ENCODE measurements at regions not wholly inside any gene's neighbourhood (a gene's known extent, or its start where the extent isn't known, plus 50 kb on each side); places are given as distances from the start of the nearest gene placed in this dataset.
"Not testable (repeated sequence)": the region's sequence is repeated elsewhere in the genome, so short reads cannot be mapped to it uniquely, and the experiment has no call there.

DNA sequence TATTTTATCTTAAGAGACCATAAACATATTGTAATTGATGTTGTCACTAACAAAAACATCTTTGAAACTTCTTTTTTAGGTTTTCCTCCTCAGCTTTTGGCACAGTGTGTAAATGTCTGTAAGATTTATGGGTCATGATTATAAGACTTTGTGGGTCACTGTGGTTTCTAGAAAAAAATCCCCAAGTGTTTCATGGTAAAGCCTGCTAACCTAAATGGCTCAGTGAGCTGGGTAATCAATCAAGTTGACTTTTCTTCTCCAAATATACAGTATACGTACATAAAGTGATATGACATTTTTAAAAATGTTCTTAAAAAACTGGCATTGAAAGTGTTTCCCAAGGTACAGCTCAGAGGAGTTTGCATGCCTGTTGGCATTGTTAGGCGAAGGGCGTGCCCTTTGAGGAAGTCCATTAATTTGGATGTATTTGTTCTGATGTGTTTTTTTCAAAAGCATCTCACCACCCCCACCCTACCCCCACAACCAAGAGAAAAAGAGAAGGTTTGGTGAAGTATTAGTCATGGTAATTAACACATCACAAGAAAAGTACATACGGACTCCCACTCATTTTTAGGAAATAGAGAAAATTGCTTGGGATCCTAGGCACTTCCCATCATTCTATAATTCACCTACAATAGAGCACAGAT, 385.4 kb upstream of the LRRC3B start:
- 34% methylated on average over 4 of the region's 4 CpGs for WGBS
- no peak for DNase-seq (ENCODE audit: low read depth in 6 of 9, low spot score in 9 of 9)
- Histone ChIP-seq H3K4me3 (ENCODE audit: low read length in 2 of 2) (no peak overlapping the region), H3K27me3 (ENCODE audit: control insufficient read depth in 2 of 2, insufficient read depth in 1 of 2, low read length in 1 of 2) (no peaks in the 10 kb centered on the region), H3K9me3 (ENCODE audit: control insufficient read depth in 2 of 2, insufficient read depth in 1 of 2, low read length in 1 of 2) (no peaks in the 10 kb centered on the region), H3K4me1 (ENCODE audit: control insufficient read depth in 2 of 2, insufficient read depth in 2 of 2, low read length in 2 of 2) (no peaks in the 10 kb centered on the region), H3K36me3 (ENCODE audit: control insufficient read depth in 2 of 2, insufficient read depth in 2 of 2, low read length in 1 of 2) (no peaks in the 10 kb centered on the region), H3K27ac (ENCODE audit: low read depth in 1 of 2, low read length in 1 of 2) (no peak overlapping the region)

DNA sequence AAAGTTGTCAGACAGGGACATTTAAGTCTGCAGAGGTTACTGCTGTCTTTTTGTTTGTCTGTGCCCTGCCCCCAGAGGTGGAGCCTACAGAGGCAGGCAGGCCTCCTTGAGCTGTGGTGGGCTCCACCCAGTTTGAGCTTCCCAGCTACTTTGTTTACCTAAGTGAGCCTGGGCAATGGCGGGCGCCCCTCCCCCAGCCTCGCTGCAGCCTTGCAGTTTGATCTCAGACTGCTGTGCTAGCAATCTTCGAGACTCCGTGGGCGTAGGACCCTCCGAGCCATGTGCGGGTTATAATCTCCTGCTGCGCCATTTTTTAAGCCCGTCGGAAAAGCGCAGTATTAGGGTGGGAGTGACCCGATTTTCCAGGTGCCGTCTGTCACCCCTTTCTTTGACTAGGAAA, 378.0 kb upstream of the LRRC3B start:
- not testable (repeated sequence) for DNase-seq (ENCODE audit: low read depth in 6 of 9, low spot score in 9 of 9); H3K4me1 ChIP-seq (ENCODE audit: control insufficient read depth in 2 of 2, insufficient read depth in 2 of 2, low read length in 2 of 2); H3K27me3 ChIP-seq (ENCODE audit: control insufficient read depth in 2 of 2, insufficient read depth in 1 of 2, low read length in 1 of 2); H3K36me3 ChIP-seq (ENCODE audit: control insufficient read depth in 2 of 2, insufficient read depth in 2 of 2, low read length in 1 of 2); H3K9me3 ChIP-seq (ENCODE audit: control insufficient read depth in 2 of 2, insufficient read depth in 1 of 2, low read length in 1 of 2); H3K4me3 ChIP-seq (ENCODE audit: low read length in 2 of 2); H3K27ac ChIP-seq (ENCODE audit: low read depth in 1 of 2, low read length in 1 of 2)
- WGBS: 89% methylated on average over 14 of the region's 14 CpGs

DNA sequence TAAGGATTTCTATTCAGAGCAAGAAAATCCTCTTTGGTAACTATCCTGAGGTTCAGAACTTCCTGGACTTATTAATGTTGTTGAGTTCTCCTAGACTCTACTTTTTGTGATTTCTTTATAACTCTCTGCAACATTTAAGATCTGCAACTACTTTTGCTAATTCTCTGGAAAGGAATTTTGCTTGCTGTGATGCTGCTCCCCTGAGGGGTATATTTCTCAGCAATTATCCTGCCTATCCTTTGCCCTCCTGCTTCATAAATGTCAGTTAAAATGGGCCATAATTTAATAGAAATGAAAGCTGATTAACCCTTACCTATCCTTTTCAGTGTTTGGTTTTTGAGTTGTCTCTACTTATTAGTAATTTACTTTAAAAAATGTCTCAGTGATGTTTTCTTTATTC, 377.3 kb upstream of the LRRC3B start:
- no peak overlapping the region for H3K27ac ChIP-seq (ENCODE audit: low read depth in 1 of 2, low read length in 1 of 2)
- no peak for DNase-seq (ENCODE audit: low read depth in 6 of 9, low spot score in 9 of 9)
- no peaks in the 10 kb centered on the region for H3K36me3 ChIP-seq (ENCODE audit: control insufficient read depth in 2 of 2, insufficient read depth in 2 of 2, low read length in 1 of 2)
- H3K9me3 ChIP-seq (ENCODE audit: control insufficient read depth in 2 of 2, insufficient read depth in 1 of 2, low read length in 1 of 2): no peaks in the 10 kb centered on the region
- H3K27me3 ChIP-seq (ENCODE audit: control insufficient read depth in 2 of 2, insufficient read depth in 1 of 2, low read length in 1 of 2): no peaks in the 10 kb centered on the region
- H3K4me1 ChIP-seq (ENCODE audit: control insufficient read depth in 2 of 2, insufficient read depth in 2 of 2, low read length in 2 of 2): no peaks in the 10 kb centered on the region
- H3K4me3 ChIP-seq (ENCODE audit: low read length in 2 of 2): no peak overlapping the region

DNA sequence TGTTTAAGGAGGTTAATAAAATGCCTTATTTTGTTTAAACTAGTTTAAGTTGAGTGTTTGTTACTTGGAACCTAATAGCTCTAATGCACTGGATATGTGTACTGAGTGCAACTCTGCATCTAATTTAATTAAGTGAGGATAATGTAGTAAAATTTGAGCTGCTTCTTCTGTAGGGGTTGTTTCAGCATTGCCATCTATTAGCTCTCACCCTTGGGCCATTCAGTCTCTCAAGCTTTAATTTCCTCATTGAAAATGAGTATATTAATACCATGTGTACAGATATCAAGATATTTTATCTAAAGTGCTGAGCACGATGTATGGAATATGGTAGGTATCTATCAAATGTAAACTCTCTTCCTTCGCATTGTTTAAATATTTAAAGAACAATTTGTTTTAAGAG, 375.7 kb upstream of the LRRC3B start:
- DNase-seq (ENCODE audit: low read depth in 6 of 9, low spot score in 9 of 9): no peak
- no peak overlapping the region for H3K4me3 ChIP-seq (ENCODE audit: low read length in 2 of 2)
- H3K27me3 ChIP-seq (ENCODE audit: control insufficient read depth in 2 of 2, insufficient read depth in 1 of 2, low read length in 1 of 2): no peaks in the 10 kb centered on the region
- H3K4me1 ChIP-seq (ENCODE audit: control insufficient read depth in 2 of 2, insufficient read depth in 2 of 2, low read length in 2 of 2): no peaks in the 10 kb centered on the region
- 93% methylated on average over 2 of the region's 2 CpGs for WGBS
- no peaks in the 10 kb centered on the region for H3K36me3 ChIP-seq (ENCODE audit: control insufficient read depth in 2 of 2, insufficient read depth in 2 of 2, low read length in 1 of 2)
- H3K27ac ChIP-seq (ENCODE audit: low read depth in 1 of 2, low read length in 1 of 2): no peak overlapping the region
- no peaks in the 10 kb centered on the region for H3K9me3 ChIP-seq (ENCODE audit: control insufficient read depth in 2 of 2, insufficient read depth in 1 of 2, low read length in 1 of 2)

DNA sequence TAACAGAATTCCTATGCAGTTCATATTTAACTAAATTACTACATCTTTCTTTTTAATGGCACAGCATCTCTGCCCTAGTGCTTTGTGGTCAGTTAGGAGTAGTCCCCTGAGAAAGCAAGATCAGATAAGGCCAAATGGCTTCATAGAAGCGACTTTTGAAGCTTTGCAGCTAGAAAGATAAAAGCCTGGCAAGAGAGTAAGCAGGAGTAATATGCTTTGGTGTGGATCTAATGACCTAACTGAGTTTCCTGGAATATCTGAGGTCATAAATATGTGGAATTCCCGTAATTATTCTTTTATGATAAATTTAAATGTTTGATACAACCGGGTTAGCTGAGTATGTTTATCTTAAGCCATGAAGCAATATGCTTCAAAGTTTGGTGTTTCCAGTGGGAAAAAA, 374.9 kb upstream of the LRRC3B start:
- DNase-seq (ENCODE audit: low read depth in 6 of 9, low spot score in 9 of 9): no peak
- H3K27ac ChIP-seq (ENCODE audit: low read depth in 1 of 2, low read length in 1 of 2): no peak overlapping the region
- no peak overlapping the region for H3K4me3 ChIP-seq (ENCODE audit: low read length in 2 of 2)
- H3K4me1 ChIP-seq (ENCODE audit: control insufficient read depth in 2 of 2, insufficient read depth in 2 of 2, low read length in 2 of 2): no peaks in the 10 kb centered on the region
- H3K9me3 ChIP-seq (ENCODE audit: control insufficient read depth in 2 of 2, insufficient read depth in 1 of 2, low read length in 1 of 2): no peaks in the 10 kb centered on the region
- WGBS: 74% methylated on average over 3 of the region's 3 CpGs
- no peaks in the 10 kb centered on the region for H3K36me3 ChIP-seq (ENCODE audit: control insufficient read depth in 2 of 2, insufficient read depth in 2 of 2, low read length in 1 of 2)
- no peaks in the 10 kb centered on the region for H3K27me3 ChIP-seq (ENCODE audit: control insufficient read depth in 2 of 2, insufficient read depth in 1 of 2, low read length in 1 of 2)

DNA sequence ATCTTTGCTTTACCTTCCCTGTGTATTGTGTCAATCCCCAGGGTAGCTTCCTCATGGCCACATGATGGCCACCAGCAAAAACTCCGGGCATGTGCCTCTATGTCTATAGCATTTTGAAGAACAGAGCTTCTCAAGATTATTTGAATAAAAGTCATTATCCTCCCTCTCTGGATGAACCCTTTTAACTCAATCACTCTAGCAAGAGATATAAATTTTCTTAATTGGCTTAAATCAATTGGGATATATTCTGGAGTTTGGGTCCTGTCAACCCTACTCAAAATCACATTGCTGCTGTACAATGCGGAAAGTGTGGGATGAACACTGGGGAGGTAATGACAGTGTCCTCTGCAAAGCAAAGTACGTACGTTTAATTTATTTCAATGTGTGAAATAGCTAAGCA, 370.6 kb upstream of the LRRC3B start:
- H3K36me3 ChIP-seq (ENCODE audit: control insufficient read depth in 2 of 2, insufficient read depth in 2 of 2, low read length in 1 of 2): no peaks in the 10 kb centered on the region
- no peaks in the 10 kb centered on the region for H3K27me3 ChIP-seq (ENCODE audit: control insufficient read depth in 2 of 2, insufficient read depth in 1 of 2, low read length in 1 of 2)
- no peak overlapping the region for H3K27ac ChIP-seq (ENCODE audit: low read depth in 1 of 2, low read length in 1 of 2)
- H3K4me3 ChIP-seq (ENCODE audit: low read length in 2 of 2): no peak overlapping the region
- 96% methylated on average over 4 of the region's 4 CpGs for WGBS
- H3K9me3 ChIP-seq (ENCODE audit: control insufficient read depth in 2 of 2, insufficient read depth in 1 of 2, low read length in 1 of 2): no peaks in the 10 kb centered on the region
- no peak for DNase-seq (ENCODE audit: low read depth in 6 of 9, low spot score in 9 of 9)
- no peaks in the 10 kb centered on the region for H3K4me1 ChIP-seq (ENCODE audit: control insufficient read depth in 2 of 2, insufficient read depth in 2 of 2, low read length in 2 of 2)

DNA sequence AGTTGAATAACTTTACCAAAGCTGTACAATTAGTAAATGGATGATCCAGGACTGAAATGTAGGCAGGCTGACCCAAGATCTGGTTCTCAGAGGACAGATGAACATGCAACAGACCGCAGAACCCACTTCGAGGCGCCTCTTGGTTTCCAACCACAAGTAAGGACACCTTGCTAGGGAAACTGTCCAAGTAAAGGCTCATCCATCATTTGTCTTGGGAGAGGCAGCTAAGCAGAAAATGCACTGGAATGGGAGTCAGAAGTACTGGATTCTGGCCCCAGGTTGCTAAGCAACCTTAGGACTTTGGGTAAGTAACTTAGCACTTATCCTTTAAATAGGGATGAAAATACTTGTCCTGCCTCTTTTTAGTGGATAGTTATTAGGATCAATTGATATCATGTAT, 366.3 kb upstream of the LRRC3B start:
- no peaks in the 10 kb centered on the region for H3K9me3 ChIP-seq (ENCODE audit: control insufficient read depth in 2 of 2, insufficient read depth in 1 of 2, low read length in 1 of 2)
- peak in 1 of 9 donors; percentile 1 for DNase-seq (ENCODE audit: low read depth in 6 of 9, low spot score in 9 of 9)
- no peak overlapping the region for H3K27ac ChIP-seq (ENCODE audit: low read depth in 1 of 2, low read length in 1 of 2)
- no peaks in the 10 kb centered on the region for H3K36me3 ChIP-seq (ENCODE audit: control insufficient read depth in 2 of 2, insufficient read depth in 2 of 2, low read length in 1 of 2)
- no peak overlapping the region for H3K4me3 ChIP-seq (ENCODE audit: low read length in 2 of 2)
- H3K4me1 ChIP-seq (ENCODE audit: control insufficient read depth in 2 of 2, insufficient read depth in 2 of 2, low read length in 2 of 2): no peaks in the 10 kb centered on the region
- no peaks in the 10 kb centered on the region for H3K27me3 ChIP-seq (ENCODE audit: control insufficient read depth in 2 of 2, insufficient read depth in 1 of 2, low read length in 1 of 2)
- WGBS: 94% methylated on average over 3 of the region's 3 CpGs

DNA sequence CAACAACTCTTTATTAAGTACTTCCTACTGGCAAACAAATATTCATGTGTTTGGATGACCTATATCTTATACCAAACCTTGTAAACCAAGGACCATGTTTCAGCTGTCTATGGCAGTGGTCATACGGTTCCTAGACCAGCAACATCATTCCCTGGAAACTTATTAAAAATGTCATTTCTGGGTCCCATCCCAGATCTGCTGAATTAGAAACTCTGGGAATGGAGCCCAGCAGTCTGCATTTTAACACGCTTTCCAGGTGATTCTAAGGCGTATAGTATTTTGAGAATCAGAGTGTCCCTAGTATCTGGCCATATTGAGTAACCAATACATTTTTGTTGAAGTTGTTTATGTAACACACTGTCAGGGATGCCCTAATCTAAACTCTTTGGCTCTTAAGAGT, 363.4 kb upstream of the LRRC3B start:
- H3K36me3 ChIP-seq (ENCODE audit: control insufficient read depth in 2 of 2, insufficient read depth in 2 of 2, low read length in 1 of 2): no peaks in the 10 kb centered on the region
- no peaks in the 10 kb centered on the region for H3K4me1 ChIP-seq (ENCODE audit: control insufficient read depth in 2 of 2, insufficient read depth in 2 of 2, low read length in 2 of 2)
- H3K9me3 ChIP-seq (ENCODE audit: control insufficient read depth in 2 of 2, insufficient read depth in 1 of 2, low read length in 1 of 2): no peaks in the 10 kb centered on the region
- no peak for DNase-seq (ENCODE audit: low read depth in 6 of 9, low spot score in 9 of 9)
- no peak overlapping the region for H3K27ac ChIP-seq (ENCODE audit: low read depth in 1 of 2, low read length in 1 of 2)
- H3K27me3 ChIP-seq (ENCODE audit: control insufficient read depth in 2 of 2, insufficient read depth in 1 of 2, low read length in 1 of 2): no peaks in the 10 kb centered on the region
- whole genome bisulfite sequencing: 95% methylated on average over 3 of the region's 3 CpGs
- H3K4me3 ChIP-seq (ENCODE audit: low read length in 2 of 2): no peak overlapping the region

DNA sequence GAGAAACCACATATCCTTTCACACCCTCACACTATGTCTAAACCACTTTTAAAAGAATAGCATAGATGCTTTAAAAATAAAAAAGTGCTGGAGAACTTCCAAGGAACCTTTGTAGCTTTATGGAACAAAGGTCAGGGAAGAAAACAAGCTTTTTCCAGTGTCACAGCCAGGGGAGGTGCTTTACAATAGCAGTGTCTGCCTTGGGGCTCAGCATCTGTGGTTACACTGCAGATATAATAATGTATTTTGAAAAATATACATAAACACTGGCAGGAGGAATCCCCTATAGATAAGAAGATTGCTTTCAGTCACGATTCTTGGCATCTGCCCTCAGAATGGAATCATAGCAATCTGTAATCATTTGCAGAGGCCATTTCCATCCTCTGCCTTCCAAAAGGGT, 362.4 kb upstream of the LRRC3B start:
- Histone ChIP-seq H3K27me3 (ENCODE audit: control insufficient read depth in 2 of 2, insufficient read depth in 1 of 2, low read length in 1 of 2) (no peaks in the 10 kb centered on the region), H3K27ac (ENCODE audit: low read depth in 1 of 2, low read length in 1 of 2) (no peak overlapping the region), H3K4me1 (ENCODE audit: control insufficient read depth in 2 of 2, insufficient read depth in 2 of 2, low read length in 2 of 2) (no peaks in the 10 kb centered on the region), H3K4me3 (ENCODE audit: low read length in 2 of 2) (no peak overlapping the region), H3K36me3 (ENCODE audit: control insufficient read depth in 2 of 2, insufficient read depth in 2 of 2, low read length in 1 of 2) (no peaks in the 10 kb centered on the region), H3K9me3 (ENCODE audit: control insufficient read depth in 2 of 2, insufficient read depth in 1 of 2, low read length in 1 of 2) (no peaks in the 10 kb centered on the region)
- 90% methylated on average over 1 of the region's 1 CpG for WGBS
- no peak for DNase-seq (ENCODE audit: low read depth in 6 of 9, low spot score in 9 of 9)

DNA sequence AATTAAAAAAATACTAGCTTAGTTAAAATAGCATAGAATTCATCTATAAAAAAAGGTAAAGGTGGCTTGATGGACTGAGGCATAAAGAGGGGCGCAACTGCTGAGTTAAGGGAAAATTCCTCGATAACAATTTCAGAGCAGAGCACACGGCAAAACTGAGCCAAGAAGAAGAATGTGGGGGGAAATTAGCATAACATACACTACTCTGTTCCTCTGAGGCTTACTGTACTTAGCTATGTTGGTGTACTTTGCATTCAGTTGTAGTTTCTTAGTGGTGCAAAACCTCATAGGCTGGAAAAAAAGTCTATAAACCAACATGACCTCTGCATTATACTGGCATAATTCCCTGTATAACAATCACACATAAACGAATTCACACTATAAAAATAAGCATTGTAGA, 357.9 kb upstream of the LRRC3B start:
- H3K9me3 ChIP-seq (ENCODE audit: control insufficient read depth in 2 of 2, insufficient read depth in 1 of 2, low read length in 1 of 2): no peaks in the 10 kb centered on the region
- H3K4me3 ChIP-seq (ENCODE audit: low read length in 2 of 2): no peak overlapping the region
- H3K4me1 ChIP-seq (ENCODE audit: control insufficient read depth in 2 of 2, insufficient read depth in 2 of 2, low read length in 2 of 2): no peaks in the 10 kb centered on the region
- no peaks in the 10 kb centered on the region for H3K36me3 ChIP-seq (ENCODE audit: control insufficient read depth in 2 of 2, insufficient read depth in 2 of 2, low read length in 1 of 2)
- WGBS: 88% methylated on average over 4 of the region's 4 CpGs
- H3K27me3 ChIP-seq (ENCODE audit: control insufficient read depth in 2 of 2, insufficient read depth in 1 of 2, low read length in 1 of 2): no peaks in the 10 kb centered on the region
- no peak for DNase-seq (ENCODE audit: low read depth in 6 of 9, low spot score in 9 of 9)
- no peak overlapping the region for H3K27ac ChIP-seq (ENCODE audit: low read depth in 1 of 2, low read length in 1 of 2)

All from thymus (tissue), 11 donors.